ENCODE measurements at regions not wholly inside any gene's neighbourhood (a gene's known extent, or its start where the extent isn't known, plus 50 kb on each side); places are given as distances from the start of the nearest gene placed in this dataset.
"Not testable (repeated sequence)": the region's sequence is repeated elsewhere in the genome, so short reads cannot be mapped to it uniquely, and the experiment has no call there.

- DNase-seq, result no peak
Observed at GRCh38 chr12:30329281-30329680, 366.4 kb downstream of the IPO8 start.

- no peak for DNase-seq
Observed at GRCh38 chr12:30323008-30323407, 372.7 kb downstream of the IPO8 start.

- no peak for DNase-seq
Observed at GRCh38 chr12:30320561-30320960, 375.1 kb downstream of the IPO8 start.

GRCh38 chr12:30314506-30315100 is 381.1 kb downstream of the IPO8 start:
- DNase-seq, result no peak

- no peak for DNase-seq
Observed at GRCh38 chr12:30308010-30308717, 387.5 kb downstream of the IPO8 start.

GRCh38 chr12:30304528-30304927 is 391.1 kb downstream of the IPO8 start:
- no peak for DNase-seq

- no peak for DNase-seq
Observed at GRCh38 chr12:30301291-30301690, 394.4 kb downstream of the IPO8 start.

GRCh38 chr12:30296486-30296885 is 399.2 kb downstream of the IPO8 start:
- DNase-seq, result no peak

- DNase-seq, result no peak
Observed at GRCh38 chr12:30286345-30286926, 409.2 kb downstream of the IPO8 start.

GRCh38 chr12:30278401-30278800 is 417.3 kb downstream of the IPO8 start:
- DNase-seq, result no peak

- DNase-seq, result not testable (repeated sequence)
Observed at GRCh38 chr12:30272515-30272914, 423.2 kb downstream of the IPO8 start.

- no peak for DNase-seq
Observed at GRCh38 chr12:30269496-30269895, 426.2 kb downstream of the IPO8 start.

- DNase-seq, result no peak
Observed at GRCh38 chr12:30268041-30268440, 427.6 kb downstream of the IPO8 start.

- DNase-seq, result no peak
Observed at GRCh38 chr12:30263434-30263833, 432.2 kb downstream of the IPO8 start.

- no peak for DNase-seq
Observed at GRCh38 chr12:30257618-30258017, 438.1 kb downstream of the IPO8 start.

- DNase-seq, result no peak
Observed at GRCh38 chr12:30251546-30251945, 444.1 kb downstream of the IPO8 start.

- no peak for DNase-seq
Observed at GRCh38 chr12:30243426-30243825, 452.2 kb downstream of the IPO8 start.

- DNase-seq, result no peak
Observed at GRCh38 chr12:30219047-30219446, 435.3 kb upstream of the TMTC1 start.

GRCh38 chr12:30218073-30218472 is 434.3 kb upstream of the TMTC1 start:
- no peak for DNase-seq

GRCh38 chr12:30213166-30213565 is 429.4 kb upstream of the TMTC1 start:
- DNase-seq, result no peak

GRCh38 chr12:30211743-30212142 is 428.0 kb upstream of the TMTC1 start:
- no peak for DNase-seq

- no peak for DNase-seq
Observed at GRCh38 chr12:30203981-30204380, 420.2 kb upstream of the TMTC1 start.

- no peak for DNase-seq
Observed at GRCh38 chr12:30202521-30203254, 418.9 kb upstream of the TMTC1 start.
